Ascending aorta (tissue), 2 donors: ENCODE measurements at regions not wholly inside any gene's neighbourhood (a gene's known extent, or its start where the extent isn't known, plus 50 kb on each side); places are given as distances from the start of the nearest gene placed in this dataset.

Experiments
- DNase-seq, 2 donors: peaks; one replicate each; pipeline ENCODE4 v3.0.0-alpha.2; 2019; ENCODE audit warnings: low spot score in 2 of 2
- H3K27ac ChIP-seq, 2 donors: fragments of 200-600 bp; sonication (generic); one replicate each; pipeline ENCODE4 v1.5.1; 2016 to 2017; ENCODE audit warnings: mild to moderate bottlenecking in 1 of 2
- H3K27me3 ChIP-seq: fragments of 200-600 bp; sonication (generic); one replicate; pipeline ENCODE4 v1.5.1; 2017
- H3K36me3 ChIP-seq, 2 donors: fragments of 200-600 bp; sonication (generic); one replicate each; pipeline ENCODE4 v1.5.1; 2016
- H3K4me1 ChIP-seq, 2 donors: fragments of 200-600 bp; sonication (generic); one replicate each; pipeline ENCODE4 v1.5.1; 2016 to 2017; ENCODE audit warnings: mild to moderate bottlenecking in 1 of 2
- H3K4me3 ChIP-seq, 2 donors: fragments of 200-600 bp; sonication (generic); one replicate each; pipeline ENCODE4 v1.5.1; 2016 to 2017; ENCODE audit warnings: mild to moderate bottlenecking in 1 of 2
- H3K9me3 ChIP-seq, 2 donors: fragments of 200-600 bp; sonication (generic); one replicate each; pipeline ENCODE4 v1.5.1; 2016
- intact Hi-C: fragments of 100-400 bp; cut with DNase I; formaldehyde crosslinking; loops from one replicate; pipeline ENCODE4 v1.15.1; 2023
- TF ChIP-seq, protein P1 (sequence below), 3 experiments: fragments of 200-600 bp in 2 of 3; fragments of 450-650 bp in 1 of 3; sonication (generic) in 2 of 3; IDR thresholded peaks; one replicate each; pipeline ENCODE4 v1.5.1; 2016 to 2019; ENCODE audit warnings: antibody characterized with exemption in 3 of 3, mild to moderate bottlenecking in 1 of 3, moderate library complexity in 1 of 3

DNA sequence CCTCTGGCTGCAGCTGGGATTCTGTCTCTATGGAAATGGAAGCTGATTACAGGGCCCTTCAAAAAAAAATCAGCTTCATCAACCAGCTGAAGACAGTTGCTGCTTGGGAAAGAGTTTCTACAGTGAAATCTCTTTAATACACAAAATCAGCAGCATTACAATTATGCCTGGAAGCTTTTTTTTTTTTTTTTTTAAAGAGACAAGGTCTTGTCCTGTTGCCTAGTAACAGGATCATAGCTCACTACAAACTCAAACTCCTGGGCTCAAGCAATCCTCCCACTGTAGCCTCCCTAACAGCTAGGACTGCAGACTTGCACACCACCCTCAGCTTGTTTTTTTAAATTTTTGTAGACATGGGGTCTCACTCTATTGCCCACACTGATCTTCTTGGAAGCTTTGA lies 94.5 kb downstream of the OR13A1 start:
- DNase-seq = no peak
- H3K36me3 ChIP-seq = no peaks in the 10 kb centered on the region
- H3K4me3 ChIP-seq = no peak overlapping the region
- H3K27me3 ChIP-seq = no peaks in the 10 kb centered on the region
- TF ChIP-seq, protein P1, sequence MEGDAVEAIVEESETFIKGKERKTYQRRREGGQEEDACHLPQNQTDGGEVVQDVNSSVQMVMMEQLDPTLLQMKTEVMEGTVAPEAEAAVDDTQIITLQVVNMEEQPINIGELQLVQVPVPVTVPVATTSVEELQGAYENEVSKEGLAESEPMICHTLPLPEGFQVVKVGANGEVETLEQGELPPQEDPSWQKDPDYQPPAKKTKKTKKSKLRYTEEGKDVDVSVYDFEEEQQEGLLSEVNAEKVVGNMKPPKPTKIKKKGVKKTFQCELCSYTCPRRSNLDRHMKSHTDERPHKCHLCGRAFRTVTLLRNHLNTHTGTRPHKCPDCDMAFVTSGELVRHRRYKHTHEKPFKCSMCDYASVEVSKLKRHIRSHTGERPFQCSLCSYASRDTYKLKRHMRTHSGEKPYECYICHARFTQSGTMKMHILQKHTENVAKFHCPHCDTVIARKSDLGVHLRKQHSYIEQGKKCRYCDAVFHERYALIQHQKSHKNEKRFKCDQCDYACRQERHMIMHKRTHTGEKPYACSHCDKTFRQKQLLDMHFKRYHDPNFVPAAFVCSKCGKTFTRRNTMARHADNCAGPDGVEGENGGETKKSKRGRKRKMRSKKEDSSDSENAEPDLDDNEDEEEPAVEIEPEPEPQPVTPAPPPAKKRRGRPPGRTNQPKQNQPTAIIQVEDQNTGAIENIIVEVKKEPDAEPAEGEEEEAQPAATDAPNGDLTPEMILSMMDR (IDR thresholded peaks at IDR 0.05) = no peak
- intact Hi-C loops = no loop called here
- no peaks in the 10 kb centered on the region for H3K4me1 ChIP-seq
- H3K27ac ChIP-seq = no peak overlapping the region
- no peaks in the 10 kb centered on the region for H3K9me3 ChIP-seq

DNA sequence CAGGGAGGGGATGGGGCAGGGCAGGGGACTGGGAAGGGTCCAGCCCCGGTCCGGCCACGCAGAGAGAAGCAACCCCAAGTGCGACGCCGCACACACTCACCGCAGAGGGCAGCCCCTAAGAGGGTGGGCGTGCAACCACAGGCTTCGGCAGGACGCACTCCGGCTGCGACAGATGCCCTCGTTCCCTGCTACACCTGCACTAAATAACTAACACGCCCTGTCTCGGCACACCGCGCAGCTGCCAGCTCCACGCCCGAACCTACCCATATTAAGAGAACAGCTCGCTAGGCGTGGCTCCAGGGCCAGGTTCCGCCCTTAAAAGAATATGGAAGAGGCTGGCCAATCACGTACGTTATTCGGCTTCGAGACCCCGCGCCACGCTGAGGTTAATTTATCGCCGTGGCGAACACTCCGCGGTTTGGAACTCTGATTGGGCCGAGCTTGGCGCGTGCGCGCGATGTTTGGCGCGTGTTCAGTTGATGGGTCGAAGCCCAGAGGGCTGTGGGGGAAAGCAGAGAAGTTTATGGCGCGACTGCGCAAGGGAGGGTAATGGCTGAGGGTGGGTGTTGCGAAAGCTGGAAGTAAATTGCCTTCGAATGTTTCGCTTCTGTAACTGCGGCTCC lies 91.1 kb downstream of the OR13A1 start:
- TF ChIP-seq, protein P1 (IDR thresholded peaks at IDR 0.05) = no peak
- H3K36me3 ChIP-seq = no peaks in the 10 kb centered on the region
- H3K27me3 ChIP-seq = no peaks in the 10 kb centered on the region
- DNase-seq = no peak
- H3K4me1 ChIP-seq = no peaks in the 10 kb centered on the region
- intact Hi-C loops = no loop called here
- H3K4me3 ChIP-seq = no peak overlapping the region
- no peak overlapping the region for H3K27ac ChIP-seq
- H3K9me3 ChIP-seq = peaks cover 0 to 2% of the 10 kb centered on the region in 2 donors

DNA sequence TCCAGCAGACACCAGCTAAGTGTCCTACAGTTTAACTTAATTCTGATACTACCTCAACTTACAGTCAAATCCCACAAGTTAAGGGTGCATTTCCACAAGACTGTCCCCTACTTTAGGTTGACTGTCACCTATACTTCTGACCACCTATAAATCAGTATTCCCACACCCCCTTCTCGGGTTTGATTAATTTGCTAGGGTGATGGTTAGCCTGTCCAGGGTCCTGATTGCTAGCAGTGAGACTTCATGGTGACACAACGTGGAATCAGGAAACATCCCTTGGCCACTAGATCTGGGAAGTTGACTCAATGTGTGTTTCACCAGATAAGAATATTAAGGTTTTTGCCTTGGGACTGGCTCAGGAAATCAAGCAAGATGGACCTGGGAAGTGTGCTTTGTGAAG lies 88.4 kb downstream of the OR13A1 start:
- Histone ChIP-seq H3K27ac (no peak overlapping the region), H3K4me3 (no peak overlapping the region), H3K4me1 (no peaks in the 10 kb centered on the region), H3K36me3 (no peaks in the 10 kb centered on the region), H3K9me3 (peaks cover 0 to 11% of the 10 kb centered on the region in 2 donors), H3K27me3 (no peaks in the 10 kb centered on the region)
- intact Hi-C loops = no loop called here
- DNase-seq = no peak
- TF ChIP-seq, protein P1 (IDR thresholded peaks at IDR 0.05) = no peak

DNA sequence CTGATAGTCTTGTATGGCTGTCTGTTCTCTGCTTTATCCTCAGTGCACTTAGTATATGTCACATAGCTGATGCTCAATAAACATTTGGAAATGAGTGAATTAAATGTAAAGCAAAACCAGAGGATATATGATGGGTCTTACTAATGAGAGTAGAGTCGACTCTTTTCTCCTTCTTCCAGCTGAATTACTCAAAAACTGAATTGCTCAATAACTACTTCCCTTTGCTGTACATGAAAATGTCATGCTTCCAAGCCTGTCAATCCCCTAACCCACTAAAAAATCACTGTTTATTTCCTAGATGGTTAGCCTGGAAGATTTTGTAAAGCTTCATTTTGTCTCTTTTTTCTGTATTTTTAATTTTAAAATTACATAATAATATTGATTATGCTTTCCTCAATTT lies 88.0 kb downstream of the OR13A1 start:
- Histone ChIP-seq H3K36me3 (no peaks in the 10 kb centered on the region), H3K4me3 (no peak overlapping the region), H3K4me1 (no peaks in the 10 kb centered on the region), H3K27me3 (no peaks in the 10 kb centered on the region), H3K27ac (no peak overlapping the region), H3K9me3 (peaks cover 0 to 11% of the 10 kb centered on the region in 2 donors)
- intact Hi-C loops = no loop called here
- TF ChIP-seq, protein P1 (IDR thresholded peaks at IDR 0.05) = no peak
- DNase-seq = no peak

DNA sequence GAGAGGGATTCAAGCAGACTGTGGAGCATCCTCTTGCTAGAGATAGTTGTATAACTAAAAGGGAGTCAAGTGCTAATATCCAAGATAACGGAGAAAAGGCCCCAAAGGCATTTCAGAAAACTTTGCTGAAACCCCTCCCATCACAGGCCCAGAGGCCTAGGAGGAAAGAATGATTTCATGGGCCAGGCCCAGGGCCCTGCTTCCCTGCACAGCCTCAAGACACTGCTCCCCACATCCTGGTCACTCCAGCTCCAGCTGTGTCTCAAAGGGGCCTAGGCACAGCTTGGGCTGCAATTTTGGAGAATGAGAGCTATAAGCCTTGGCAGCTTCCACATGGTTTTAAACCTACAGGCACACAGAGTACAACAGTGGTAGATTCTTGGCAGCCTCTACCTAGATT lies 85.6 kb downstream of the OR13A1 start:
- Histone ChIP-seq H3K27me3 (no peaks in the 10 kb centered on the region), H3K4me3 (no peak overlapping the region), H3K36me3 (no peaks in the 10 kb centered on the region), H3K27ac (no peak overlapping the region), H3K9me3 (peaks cover 0 to 11% of the 10 kb centered on the region in 2 donors), H3K4me1 (no peaks in the 10 kb centered on the region)
- DNase-seq = no peak
- TF ChIP-seq, protein P1 (IDR thresholded peaks at IDR 0.05) = no peak
- intact Hi-C loops = loop anchor here (10.0 kb wide), 1 partner anchor 295 kb away; no protein-coding TSS in a partner anchor
